Kidney glomerular epithelial cell (primary cell): ENCODE measurements at regions not wholly inside any gene's neighbourhood (a gene's known extent, or its start where the extent isn't known, plus 50 kb on each side); places are given as distances from the start of the nearest gene placed in this dataset.
"Not testable (repeated sequence)": the region's sequence is repeated elsewhere in the genome, so short reads cannot be mapped to it uniquely, and the experiment has no call there.

Experiments
- DNase-seq: peaks from one replicate; lab custom pipeline; 2025; lab: John Stamatoyannopoulos, UW

GRCh38 chr2:82959727-82960126 lies 1499.4 kb downstream of the SUCLG1 start:
- DNase-seq: no peak

GRCh38 chr2:82954868-82955267 lies 1504.2 kb downstream of the SUCLG1 start:
- no peak for DNase-seq

- no peak for DNase-seq
Measured at GRCh38 chr2:82939211-82939610, 1519.9 kb downstream of the SUCLG1 start.

- not testable (repeated sequence) for DNase-seq
Measured at GRCh38 chr2:82938321-82938845, 1520.7 kb downstream of the SUCLG1 start.

- DNase-seq: no peak
Measured at GRCh38 chr2:82913566-82913965, 1545.5 kb downstream of the SUCLG1 start.

GRCh38 chr2:82896117-82896516 lies 1563.0 kb downstream of the SUCLG1 start:
- DNase-seq: no peak

GRCh38 chr2:82893190-82893589 lies 1565.9 kb downstream of the SUCLG1 start:
- no peak for DNase-seq

GRCh38 chr2:82879803-82880202 lies 1579.3 kb downstream of the SUCLG1 start:
- no peak for DNase-seq

GRCh38 chr2:82875858-82876257 lies 1583.2 kb downstream of the SUCLG1 start:
- no peak for DNase-seq

GRCh38 chr2:82857967-82858366 lies 1601.1 kb downstream of the SUCLG1 start:
- no peak for DNase-seq

GRCh38 chr2:82853299-82853698 lies 1605.8 kb downstream of the SUCLG1 start:
- no peak for DNase-seq

- DNase-seq: no peak
Measured at GRCh38 chr2:82852787-82853186, 1606.3 kb downstream of the SUCLG1 start.

GRCh38 chr2:82848285-82848684 lies 1610.8 kb downstream of the SUCLG1 start:
- DNase-seq: no peak

GRCh38 chr2:82839036-82839435 lies 1620.0 kb downstream of the SUCLG1 start:
- DNase-seq: peak; percentile 37

GRCh38 chr2:82837588-82838304 lies 1621.3 kb downstream of the SUCLG1 start:
- peak; percentile 97 for DNase-seq

GRCh38 chr2:82834893-82835292 lies 1624.2 kb downstream of the SUCLG1 start:
- no peak for DNase-seq

GRCh38 chr2:82827426-82827825 lies 1631.7 kb downstream of the SUCLG1 start:
- DNase-seq: no peak

GRCh38 chr2:82826437-82826836 lies 1632.6 kb downstream of the SUCLG1 start:
- no peak for DNase-seq

- DNase-seq: no peak
Measured at GRCh38 chr2:82825410-82826090, 1633.5 kb downstream of the SUCLG1 start.

- DNase-seq: no peak
Measured at GRCh38 chr2:82823892-82824291, 1635.2 kb downstream of the SUCLG1 start.

- no peak for DNase-seq
Measured at GRCh38 chr2:82819951-82820350, 1639.1 kb downstream of the SUCLG1 start.

GRCh38 chr2:82814146-82814545 lies 1644.9 kb downstream of the SUCLG1 start:
- DNase-seq: no peak

- no peak for DNase-seq
Measured at GRCh38 chr2:82811946-82812345, 1647.1 kb downstream of the SUCLG1 start.
